ENCODE measurements at regions not wholly inside any gene's neighbourhood (a gene's known extent, or its start where the extent isn't known, plus 50 kb on each side); places are given as distances from the start of the nearest gene placed in this dataset.

GRCh38 chr5:87949676-87950631 lies 318.7 kb downstream of the TMEM161B start:
- no peak for DNase-seq

- no peak for DNase-seq
Measured at GRCh38 chr5:87948486-87948885, 320.2 kb downstream of the TMEM161B start.

DNA sequence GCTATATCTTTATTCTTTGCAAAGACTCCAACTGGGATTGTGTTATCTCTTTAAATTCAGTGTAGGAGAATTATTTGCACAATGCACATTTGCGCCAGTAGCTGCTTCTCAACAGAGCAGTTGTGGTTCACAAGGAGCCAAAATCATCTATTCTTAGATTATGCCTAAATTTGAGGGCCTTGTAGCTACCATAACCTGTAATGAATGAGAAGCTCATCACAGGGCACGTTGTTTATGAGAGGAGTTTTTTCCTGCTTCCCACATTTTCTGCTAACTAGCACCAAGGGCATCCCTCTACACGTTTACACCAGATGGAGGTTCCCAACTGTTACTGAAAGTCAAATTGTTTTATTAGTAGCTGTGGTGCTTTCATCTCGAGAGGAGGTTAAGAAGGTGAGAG lies 322.4 kb downstream of the TMEM161B start:
- no peak for DNase-seq

DNA sequence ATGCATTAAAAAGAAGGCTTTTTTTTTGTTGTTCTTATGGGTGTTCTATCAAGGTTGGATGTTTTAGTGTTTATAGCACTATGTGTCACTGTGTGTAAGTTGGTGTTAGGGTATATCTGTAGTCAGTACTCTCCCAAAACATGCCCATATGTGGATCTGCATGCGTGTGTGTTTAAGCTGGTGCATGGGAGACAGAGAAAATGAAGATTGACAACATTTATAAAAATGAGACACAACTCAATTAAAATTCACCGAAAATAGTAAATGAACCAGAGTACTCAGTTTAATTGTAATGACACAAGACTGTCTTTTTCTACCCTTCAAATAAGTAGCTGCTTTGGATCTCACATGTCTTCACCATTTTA lies 323.4 kb downstream of the TMEM161B start:
- no peak for DNase-seq

GRCh38 chr5:87944553-87945285 lies 323.9 kb downstream of the TMEM161B start:
- no peak for DNase-seq

GRCh38 chr5:87940775-87941174 lies 327.9 kb downstream of the TMEM161B start:
- DNase-seq = no peak

DNA sequence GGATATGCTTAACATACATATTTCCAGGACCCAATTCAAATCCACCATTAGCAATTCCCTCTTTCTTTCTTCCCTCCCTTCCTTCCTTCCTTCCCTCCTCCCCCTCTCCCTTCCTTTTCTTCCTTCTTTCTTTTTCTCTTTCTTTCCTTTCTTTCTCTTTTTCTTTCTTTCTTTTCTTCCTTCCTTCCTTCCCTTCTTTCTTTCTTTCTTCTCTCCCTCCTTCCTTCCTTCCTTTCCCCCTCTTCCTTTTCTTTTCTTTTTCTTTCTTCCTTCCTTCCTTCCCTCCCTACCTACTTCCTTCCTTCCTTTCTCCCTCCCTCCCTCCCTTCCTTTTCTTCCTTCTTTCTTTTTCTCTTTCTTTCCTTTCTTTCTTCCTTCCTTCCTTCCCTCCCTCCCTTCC lies 332.0 kb downstream of the TMEM161B start:
- no peak for DNase-seq

DNA sequence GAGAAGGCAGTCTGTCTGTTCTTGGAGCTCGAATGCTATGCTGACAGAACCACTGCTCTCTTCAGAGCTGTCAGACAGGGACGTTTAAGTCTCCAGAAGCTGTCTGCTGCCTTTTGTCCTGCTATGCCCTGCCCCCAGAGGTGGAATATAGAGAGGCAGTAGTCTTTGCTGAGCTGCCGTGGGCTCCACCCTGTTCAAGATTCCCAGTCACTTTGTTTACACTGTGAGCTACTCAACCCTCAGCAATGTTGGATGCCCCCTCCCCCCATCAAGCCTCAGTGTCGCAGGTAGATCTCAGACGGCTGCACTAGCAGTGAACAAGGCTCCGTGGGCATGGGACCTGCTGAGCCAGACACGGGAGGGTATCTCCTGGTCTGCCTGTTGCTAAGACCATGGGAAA lies 344.2 kb downstream of the TMEM161B start:
- no peak for DNase-seq

GRCh38 chr5:87916320-87916719 lies 352.3 kb downstream of the TMEM161B start:
- no peak for DNase-seq

DNA sequence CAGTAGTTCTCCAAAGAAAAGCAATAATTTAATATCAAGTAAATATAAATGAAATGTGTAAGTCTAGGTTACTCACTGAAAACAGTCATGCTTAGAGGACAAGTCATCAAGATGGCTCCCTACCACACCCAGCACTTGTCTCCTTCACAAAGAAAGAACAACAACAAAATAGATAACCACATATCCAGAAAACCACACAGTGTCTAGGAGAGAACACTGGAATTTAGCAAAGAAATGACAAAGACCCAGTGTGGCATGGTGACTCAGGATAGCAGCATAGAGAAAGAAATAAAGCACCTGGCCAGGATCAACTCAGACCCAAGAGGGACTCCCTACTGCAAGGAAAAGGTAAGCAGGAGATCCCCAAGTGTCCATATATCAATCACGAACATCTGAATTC lies 356.2 kb downstream of the TMEM161B start:
- no peak for DNase-seq

- DNase-seq = no peak
Measured at GRCh38 chr5:87909382-87909781, 359.3 kb downstream of the TMEM161B start.

GRCh38 chr5:87906962-87907361 lies 361.7 kb downstream of the TMEM161B start:
- DNase-seq = no peak

DNA sequence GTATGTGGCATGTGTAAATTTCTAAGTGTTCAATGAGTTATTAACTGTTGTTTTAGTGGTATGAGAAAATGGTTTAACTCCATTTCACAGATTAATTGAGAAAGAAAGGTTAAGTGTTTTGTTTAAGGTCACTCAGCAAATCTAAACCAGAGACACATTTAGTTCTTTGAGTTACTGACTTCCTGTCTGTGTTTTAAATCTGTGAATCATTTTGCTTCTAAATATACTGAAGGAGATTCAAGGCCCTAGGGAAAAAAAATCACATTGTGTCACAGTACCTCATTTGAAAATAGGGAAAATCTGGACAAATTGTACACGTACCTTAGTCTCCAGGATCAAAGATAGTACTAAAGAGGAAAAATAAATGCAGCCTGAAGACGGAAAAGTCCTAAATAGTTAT lies 368.2 kb downstream of the TMEM161B start:
- no peak for DNase-seq

GRCh38 chr5:87899721-87900131 lies 368.9 kb downstream of the TMEM161B start:
- DNase-seq = peak; percentile 24

DNA sequence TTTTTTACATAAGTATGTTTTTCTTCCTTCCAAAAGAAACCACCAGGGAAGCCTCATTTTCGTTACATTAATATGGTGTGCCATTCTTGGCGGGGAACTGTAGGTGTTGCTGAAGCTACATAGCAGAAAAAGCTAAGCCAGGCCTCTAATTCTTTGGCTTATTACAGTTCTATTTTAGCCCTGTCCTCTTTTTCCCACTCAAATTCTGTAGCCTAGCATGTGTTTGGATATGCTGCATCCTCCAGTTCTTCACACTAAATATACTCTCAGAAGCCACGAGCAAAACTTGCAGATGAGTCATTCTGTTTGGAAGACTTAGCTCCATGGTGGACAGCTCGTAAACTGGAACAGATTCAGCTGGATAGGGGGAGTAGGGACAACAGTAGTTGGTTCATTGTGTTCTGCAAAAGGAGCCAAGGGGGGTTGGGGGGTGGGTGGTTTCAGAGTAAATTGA lies 369.4 kb downstream of the TMEM161B start:
- peak; percentile 77 for DNase-seq

DNA sequence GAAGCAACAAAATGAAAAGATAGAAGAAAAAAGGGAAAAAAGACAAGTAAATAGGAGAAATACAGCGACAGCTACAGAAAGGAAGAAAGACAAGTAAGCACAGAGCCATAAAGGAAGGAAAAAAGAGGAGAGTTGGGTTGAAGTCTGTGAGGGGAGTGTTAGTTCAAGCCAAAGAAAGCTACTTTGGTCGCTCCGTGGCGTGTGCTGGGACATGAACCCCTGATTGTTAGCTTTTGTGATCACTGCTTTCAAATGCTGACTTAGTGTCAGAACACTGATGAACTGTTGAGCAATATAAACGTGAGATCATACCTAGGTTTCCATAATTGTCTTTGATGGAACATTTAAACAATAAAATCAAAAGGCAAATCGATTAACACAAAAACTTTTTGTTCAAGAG lies 370.1 kb downstream of the TMEM161B start:
- no peak for DNase-seq

DNA sequence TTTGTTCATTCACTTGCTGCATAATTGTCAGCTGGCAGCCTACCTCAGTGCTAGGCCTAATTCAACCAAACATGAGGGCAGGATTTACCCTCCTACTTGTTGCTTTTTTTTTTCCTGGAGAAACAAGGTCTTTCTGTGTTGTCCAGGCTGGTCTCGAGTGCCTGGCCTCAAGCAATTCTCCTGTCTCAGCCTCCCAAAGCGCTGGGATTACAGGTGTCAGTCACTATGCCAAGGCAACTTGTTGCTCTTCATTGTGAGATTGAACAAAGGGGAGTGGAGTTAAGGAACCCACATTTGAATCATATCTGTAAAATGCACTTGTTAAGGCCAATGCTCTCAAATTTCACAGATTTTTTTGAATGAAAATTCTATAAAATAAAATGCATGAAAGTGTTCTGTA lies 380.5 kb downstream of the TMEM161B start:
- no peak for DNase-seq

DNA sequence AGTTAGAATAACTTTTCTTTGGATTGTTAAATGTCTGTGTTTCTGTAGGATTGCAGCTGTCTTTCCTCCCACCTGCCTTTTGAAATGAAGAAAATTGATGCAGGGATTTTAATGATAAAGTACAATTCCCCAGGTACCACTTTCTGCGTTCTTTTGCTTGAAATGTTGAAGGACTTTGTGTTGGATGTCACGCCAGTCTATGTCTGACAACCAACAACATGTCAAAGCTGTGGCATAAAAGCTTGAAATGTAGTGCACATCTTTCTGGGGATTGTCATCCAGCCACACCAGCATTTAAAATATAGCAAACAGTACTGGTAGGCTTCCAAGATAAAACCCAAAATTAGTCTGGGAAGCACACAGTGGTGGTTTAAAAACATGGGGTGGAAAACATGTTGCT lies 381.4 kb downstream of the TMEM161B start:
- DNase-seq = no peak

DNA sequence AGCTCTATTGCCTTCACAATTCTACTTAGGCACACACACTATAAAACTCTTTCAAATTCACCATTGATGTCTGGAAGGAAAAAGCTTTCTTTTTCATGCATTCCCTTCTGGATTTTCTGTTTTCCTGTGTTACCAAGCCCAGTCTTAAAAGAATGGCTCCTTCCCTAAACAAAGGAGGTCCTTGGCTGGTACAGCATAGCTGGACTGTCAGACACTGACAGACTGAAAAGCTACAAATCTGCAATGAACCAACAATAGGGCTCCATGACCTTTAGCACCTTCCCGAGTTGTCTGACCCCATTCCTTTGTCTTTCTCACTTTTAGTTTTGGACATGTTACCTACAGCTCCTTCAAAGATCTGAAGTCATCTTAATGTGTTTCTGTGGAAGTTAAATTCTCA lies 382.5 kb downstream of the TMEM161B start:
- DNase-seq = no peak

DNA sequence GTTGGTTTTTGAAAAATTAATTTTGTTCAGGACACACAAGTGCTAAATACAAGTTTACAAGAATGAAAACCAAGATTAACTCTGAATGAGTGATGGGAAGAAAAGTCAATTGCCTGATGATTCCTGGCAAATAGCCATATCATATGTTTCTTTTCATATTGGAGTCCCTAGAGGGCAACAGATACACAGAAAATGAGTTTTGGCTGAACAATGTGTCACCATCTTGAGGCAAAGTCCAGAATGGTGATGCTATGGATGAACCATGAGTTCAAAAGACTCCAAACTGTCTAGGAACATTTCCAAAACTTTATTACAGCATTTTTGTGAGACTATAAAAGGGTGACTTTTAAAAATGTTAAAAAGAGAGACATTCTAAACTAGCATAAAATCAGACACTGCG lies 382.9 kb downstream of the TMEM161B start:
- no peak for DNase-seq

DNA sequence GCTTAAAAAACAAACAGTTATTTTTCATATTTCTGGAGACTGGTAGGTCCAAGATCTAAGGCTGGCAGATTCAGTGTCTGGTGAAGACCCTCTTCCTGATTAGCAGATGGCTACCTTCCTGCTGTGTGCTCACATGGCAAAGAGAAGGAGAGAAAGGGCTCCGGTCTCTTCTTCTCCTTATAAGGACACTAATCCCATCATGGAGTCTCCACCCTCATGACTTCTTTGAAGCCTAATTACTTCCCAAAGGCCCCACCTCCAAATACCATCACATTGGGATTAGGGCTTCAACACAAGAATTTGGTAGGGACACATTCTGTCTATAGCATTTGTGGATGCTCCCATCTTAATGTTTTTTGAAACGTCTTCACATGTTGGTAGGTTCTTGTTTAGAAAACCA lies 391.1 kb downstream of the TMEM161B start:
- DNase-seq = no peak

DNA sequence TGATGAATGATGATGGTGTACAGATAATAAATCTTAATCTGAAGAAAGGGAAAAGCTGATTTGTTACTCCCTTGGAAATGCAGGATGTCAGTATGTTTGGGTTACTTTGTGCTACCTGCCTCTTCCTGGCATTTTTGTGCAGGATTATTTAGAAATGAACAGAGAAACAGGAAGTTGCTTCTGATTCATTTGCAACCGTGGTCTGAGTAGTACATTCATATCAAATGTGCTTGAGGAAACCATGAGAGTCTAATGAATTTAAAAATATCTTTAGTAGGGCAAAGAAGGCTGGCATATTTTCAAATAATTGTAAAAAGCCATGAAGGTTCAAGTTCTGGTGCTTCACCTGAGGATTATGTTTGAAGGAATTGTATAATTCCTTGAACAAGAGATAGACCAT lies 391.6 kb downstream of the TMEM161B start:
- no peak for DNase-seq

GRCh38 chr5:87876616-87877015 lies 392.0 kb downstream of the TMEM161B start:
- DNase-seq = no peak

Data from left kidney (tissue), 1 donor.